ENCODE measurements at regions not wholly inside any gene's neighbourhood (a gene's known extent, or its start where the extent isn't known, plus 50 kb on each side); places are given as distances from the start of the nearest gene placed in this dataset.

GRCh38 chr2:150733051-150733618 lies 245.7 kb upstream of the RND3 start:
- ChIA-PET CTCF (no interaction called here), POLR2A (no interaction called here)
- no peaks in the 10 kb centered on the region for H3K9me3 ChIP-seq
- H3K27me3 Mint-ChIP-seq, result no peaks in the 10 kb centered on the region
- no peaks in the 10 kb centered on the region for H3K4me1 Mint-ChIP-seq
- H3K36me3 Mint-ChIP-seq, result no peaks in the 10 kb centered on the region
- 64% methylated on average over 4 of the region's 4 CpGs for WGBS (ENCODE audit: insufficient coverage)
- H3K9me3 Mint-ChIP-seq, result no peaks in the 10 kb centered on the region
- no peaks in the 10 kb centered on the region for H3K36me3 ChIP-seq (ENCODE audit: control insufficient read depth in 2 of 2, extremely low read depth in 1 of 2, insufficient read depth in 1 of 2, low read length in 1 of 2)
- DNase-seq (no peak), ATAC-seq (replicated peaks in 1 of 4) (no peak)
- H3K27ac Mint-ChIP-seq, result no peak overlapping the region
- no peaks in the 10 kb centered on the region for H3K27me3 ChIP-seq (replicated peaks in 1 of 2; ENCODE audit: control insufficient read depth in 2 of 2, extremely low read depth in 1 of 2, insufficient read depth in 2 of 2, low read length in 1 of 2)
- no peaks in the 10 kb centered on the region for H3K4me1 ChIP-seq (ENCODE audit: control insufficient read depth in 1 of 2, extremely low read depth in 1 of 2, insufficient read depth in 2 of 2, low read length in 2 of 2)
- no peak overlapping the region for H3K4me3 Mint-ChIP-seq
- no peak overlapping the region for H3K4me3 ChIP-seq (ENCODE audit: control insufficient read depth in 1 of 2, extremely low read depth in 1 of 2, low read length in 1 of 2)
- no peak overlapping the region for H3K27ac ChIP-seq (ENCODE audit: low read length)

DNA sequence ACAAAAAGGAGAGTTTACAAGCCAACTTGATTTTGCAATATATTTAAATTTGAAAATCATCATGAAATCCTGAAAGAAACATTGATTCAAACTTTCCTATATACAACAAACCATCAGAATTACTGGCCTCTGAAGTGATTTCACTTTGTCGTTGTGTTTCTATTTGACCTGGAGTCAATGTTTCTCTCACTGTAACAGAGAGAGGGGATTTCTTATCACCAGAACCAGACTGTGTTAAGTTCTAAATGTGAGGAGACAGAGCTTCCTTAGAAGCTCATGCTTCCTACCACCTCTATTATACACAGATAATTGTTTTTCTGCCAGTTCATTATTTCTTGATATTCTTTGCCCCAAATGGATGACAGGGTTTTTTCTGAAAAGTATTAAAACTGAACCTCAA lies 245.0 kb upstream of the RND3 start:
- Histone ChIP-seq H3K4me3 (ENCODE audit: control insufficient read depth in 1 of 2, extremely low read depth in 1 of 2, low read length in 1 of 2) (no peak overlapping the region), H3K27me3 (replicated peaks in 1 of 2; ENCODE audit: control insufficient read depth in 2 of 2, extremely low read depth in 1 of 2, insufficient read depth in 2 of 2, low read length in 1 of 2) (no peaks in the 10 kb centered on the region), H3K27ac (ENCODE audit: low read length) (no peak overlapping the region), H3K36me3 (ENCODE audit: control insufficient read depth in 2 of 2, extremely low read depth in 1 of 2, insufficient read depth in 1 of 2, low read length in 1 of 2) (no peaks in the 10 kb centered on the region), H3K9me3 (no peaks in the 10 kb centered on the region), H3K4me1 (ENCODE audit: control insufficient read depth in 1 of 2, extremely low read depth in 1 of 2, insufficient read depth in 2 of 2, low read length in 2 of 2) (no peaks in the 10 kb centered on the region)
- no peak overlapping the region for H3K27ac Mint-ChIP-seq
- peaks cover 0 to 3% (median 0%) of the 10 kb centered on the region in 3 donors for H3K9me3 Mint-ChIP-seq
- no peaks in the 10 kb centered on the region for H3K27me3 Mint-ChIP-seq
- no CpG with 5 or more reads among the region's 1 CpG for WGBS (ENCODE audit: insufficient coverage)
- ATAC-seq (replicated peaks in 1 of 4), result no peak
- no peaks in the 10 kb centered on the region for H3K4me1 Mint-ChIP-seq
- ChIA-PET POLR2A (no interaction called here), CTCF (no interaction called here)
- H3K36me3 Mint-ChIP-seq, result no peaks in the 10 kb centered on the region
- no peak for DNase-seq
- H3K4me3 Mint-ChIP-seq, result no peak overlapping the region

- Mint-ChIP-seq H3K27me3 (no peaks in the 10 kb centered on the region), H3K4me3 (no peak overlapping the region), H3K27ac (no peak overlapping the region), H3K36me3 (no peaks in the 10 kb centered on the region), H3K9me3 (peaks cover 0 to 3% (median 0%) of the 10 kb centered on the region in 3 donors), H3K4me1 (no peaks in the 10 kb centered on the region)
- CTCF ChIA-PET, result no interaction called here
- Histone ChIP-seq H3K36me3 (ENCODE audit: control insufficient read depth in 2 of 2, extremely low read depth in 1 of 2, insufficient read depth in 1 of 2, low read length in 1 of 2) (no peaks in the 10 kb centered on the region), H3K4me3 (ENCODE audit: control insufficient read depth in 1 of 2, extremely low read depth in 1 of 2, low read length in 1 of 2) (no peak overlapping the region), H3K27me3 (replicated peaks in 1 of 2; ENCODE audit: control insufficient read depth in 2 of 2, extremely low read depth in 1 of 2, insufficient read depth in 2 of 2, low read length in 1 of 2) (no peaks in the 10 kb centered on the region), H3K4me1 (ENCODE audit: control insufficient read depth in 1 of 2, extremely low read depth in 1 of 2, insufficient read depth in 2 of 2, low read length in 2 of 2) (no peaks in the 10 kb centered on the region), H3K9me3 (no peaks in the 10 kb centered on the region), H3K27ac (ENCODE audit: low read length) (no peak overlapping the region)
- POLR2A ChIA-PET, result no interaction called here
- DNase-seq, result no peak
- ATAC-seq (replicated peaks in 1 of 4), result no peak
Measured at GRCh38 chr2:150732064-150732463, 244.6 kb upstream of the RND3 start.

GRCh38 chr2:150729495-150729955 lies 242.1 kb upstream of the RND3 start:
- POLR2A ChIA-PET, result no interaction called here
- peaks cover 4 to 7% (median 5%) of the 10 kb centered on the region in 3 donors for H3K9me3 Mint-ChIP-seq

DNA sequence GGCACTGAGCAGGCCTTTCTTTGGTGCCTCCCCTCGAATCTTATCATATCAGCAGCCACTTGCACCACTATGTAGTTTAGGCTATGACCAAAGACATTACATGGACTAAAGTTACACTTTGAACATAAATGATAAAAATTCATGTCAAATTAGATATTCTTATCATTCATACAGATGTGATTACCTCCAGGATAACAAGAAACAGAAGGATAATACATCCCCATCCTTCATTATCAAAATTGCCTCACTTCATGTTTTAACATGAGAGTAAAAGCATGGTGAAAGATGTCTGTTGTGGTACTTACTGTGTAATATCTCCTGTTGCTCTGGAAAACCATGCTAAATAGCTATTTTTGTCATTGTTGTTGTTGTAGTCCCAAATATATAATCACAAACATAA lies 230.8 kb upstream of the RND3 start:
- H3K9me3 Mint-ChIP-seq, result peaks cover 0 to 12% (median 0%) of the 10 kb centered on the region in 3 donors
- Histone ChIP-seq H3K27me3 (replicated peaks in 1 of 2; ENCODE audit: control insufficient read depth in 2 of 2, extremely low read depth in 1 of 2, insufficient read depth in 2 of 2, low read length in 1 of 2) (no peaks in the 10 kb centered on the region), H3K4me1 (ENCODE audit: control insufficient read depth in 1 of 2, extremely low read depth in 1 of 2, insufficient read depth in 2 of 2, low read length in 2 of 2) (no peaks in the 10 kb centered on the region), H3K4me3 (ENCODE audit: control insufficient read depth in 1 of 2, extremely low read depth in 1 of 2, low read length in 1 of 2) (no peak overlapping the region), H3K9me3 (no peaks in the 10 kb centered on the region), H3K36me3 (ENCODE audit: control insufficient read depth in 2 of 2, extremely low read depth in 1 of 2, insufficient read depth in 1 of 2, low read length in 1 of 2) (no peaks in the 10 kb centered on the region), H3K27ac (ENCODE audit: low read length) (no peak overlapping the region)
- POLR2A ChIA-PET, result no interaction called here
- no peaks in the 10 kb centered on the region for H3K4me1 Mint-ChIP-seq
- DNase-seq (no peak), ATAC-seq (replicated peaks in 1 of 4) (no peak)
- H3K27ac Mint-ChIP-seq, result no peak overlapping the region
- CTCF ChIA-PET, result no interaction called here
- H3K36me3 Mint-ChIP-seq, result no peaks in the 10 kb centered on the region
- no peak overlapping the region for H3K4me3 Mint-ChIP-seq
- WGBS (ENCODE audit: insufficient coverage), result no CpG with 5 or more reads among the region's 1 CpG
- no peaks in the 10 kb centered on the region for H3K27me3 Mint-ChIP-seq

More at GRCh38 chr2:150729495-150729955, 242.1 kb upstream of the RND3 start:
- DNase-seq (no peak), ATAC-seq (replicated peaks in 1 of 4) (no peak)
- H3K36me3 Mint-ChIP-seq, result no peaks in the 10 kb centered on the region
- no peak overlapping the region for H3K27ac ChIP-seq (ENCODE audit: low read length)
- no peak overlapping the region for H3K27ac Mint-ChIP-seq
- no CpG with 5 or more reads among the region's 4 CpGs for WGBS (ENCODE audit: insufficient coverage)
- H3K36me3 ChIP-seq (ENCODE audit: control insufficient read depth in 2 of 2, extremely low read depth in 1 of 2, insufficient read depth in 1 of 2, low read length in 1 of 2), result no peaks in the 10 kb centered on the region
- no peaks in the 10 kb centered on the region for H3K4me1 ChIP-seq (ENCODE audit: control insufficient read depth in 1 of 2, extremely low read depth in 1 of 2, insufficient read depth in 2 of 2, low read length in 2 of 2)
- H3K4me3 Mint-ChIP-seq, result no peak overlapping the region
- no peaks in the 10 kb centered on the region for H3K27me3 Mint-ChIP-seq
- H3K4me3 ChIP-seq (ENCODE audit: control insufficient read depth in 1 of 2, extremely low read depth in 1 of 2, low read length in 1 of 2), result no peak overlapping the region
- H3K4me1 Mint-ChIP-seq, result no peaks in the 10 kb centered on the region
- no peaks in the 10 kb centered on the region for H3K9me3 ChIP-seq
- H3K27me3 ChIP-seq (replicated peaks in 1 of 2; ENCODE audit: control insufficient read depth in 2 of 2, extremely low read depth in 1 of 2, insufficient read depth in 2 of 2, low read length in 1 of 2), result no peaks in the 10 kb centered on the region
- CTCF ChIA-PET, result interaction anchor here in 1 of 2 donors (0.6 kb wide), 1 partner anchor 771 kb away, joined by 4 read pairs; no protein-coding TSS in a partner anchor

DNA sequence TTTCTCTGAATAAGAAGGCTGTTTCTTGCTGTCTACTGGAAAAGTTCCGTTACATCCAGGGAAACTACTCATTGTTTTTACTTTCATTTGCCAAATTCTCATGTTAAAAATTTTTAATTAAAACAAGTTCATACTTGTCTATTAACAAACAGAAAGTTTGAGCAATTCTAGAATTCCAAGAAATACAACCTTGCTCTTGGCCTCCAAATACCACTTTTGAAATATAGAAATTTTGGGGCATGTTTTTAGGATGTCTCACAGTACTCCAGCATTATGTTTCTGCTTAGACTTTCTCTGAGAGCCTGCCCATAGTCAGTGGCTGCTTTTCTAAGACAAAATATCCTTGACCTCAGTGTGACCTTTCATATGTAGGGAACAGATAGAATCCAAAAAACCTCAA lies 228.7 kb upstream of the RND3 start:
- Mint-ChIP-seq H3K27ac (no peak overlapping the region), H3K36me3 (no peaks in the 10 kb centered on the region), H3K9me3 (peaks cover 0 to 7% (median 0%) of the 10 kb centered on the region in 3 donors), H3K27me3 (no peaks in the 10 kb centered on the region), H3K4me3 (no peak overlapping the region), H3K4me1 (no peaks in the 10 kb centered on the region)
- Histone ChIP-seq H3K36me3 (ENCODE audit: control insufficient read depth in 2 of 2, extremely low read depth in 1 of 2, insufficient read depth in 1 of 2, low read length in 1 of 2) (no peaks in the 10 kb centered on the region), H3K4me3 (ENCODE audit: control insufficient read depth in 1 of 2, extremely low read depth in 1 of 2, low read length in 1 of 2) (no peak overlapping the region), H3K27me3 (replicated peaks in 1 of 2; ENCODE audit: control insufficient read depth in 2 of 2, extremely low read depth in 1 of 2, insufficient read depth in 2 of 2, low read length in 1 of 2) (no peaks in the 10 kb centered on the region), H3K4me1 (ENCODE audit: control insufficient read depth in 1 of 2, extremely low read depth in 1 of 2, insufficient read depth in 2 of 2, low read length in 2 of 2) (no peaks in the 10 kb centered on the region), H3K9me3 (no peaks in the 10 kb centered on the region), H3K27ac (ENCODE audit: low read length) (no peak overlapping the region)
- ChIA-PET POLR2A (no interaction called here), CTCF (no interaction called here)
- whole genome bisulfite sequencing (ENCODE audit: insufficient coverage), result no CpG with 5 or more reads among the region's 1 CpG
- no peak for ATAC-seq (replicated peaks in 1 of 4)
- DNase-seq, result no peak

DNA sequence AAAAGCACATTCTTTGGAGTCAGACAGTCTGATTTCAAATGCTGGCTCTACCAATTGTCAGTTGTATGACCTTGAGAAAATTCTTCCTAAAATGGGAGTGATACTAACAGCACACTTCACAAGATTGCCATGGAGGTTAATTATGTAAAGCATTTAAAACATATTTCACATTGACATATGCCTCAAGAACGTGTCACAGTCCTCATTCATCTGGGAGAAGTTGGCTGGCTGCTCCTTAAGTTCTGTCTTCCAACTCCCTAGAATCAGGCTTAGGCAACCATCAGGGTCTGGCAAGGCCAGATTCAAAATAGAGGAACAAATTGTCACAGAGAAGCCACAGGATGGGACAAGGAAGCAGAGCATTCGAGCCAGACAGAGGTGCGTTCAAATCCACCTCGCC lies 228.0 kb upstream of the RND3 start:
- Histone ChIP-seq H3K4me1 (ENCODE audit: control insufficient read depth in 1 of 2, extremely low read depth in 1 of 2, insufficient read depth in 2 of 2, low read length in 2 of 2) (no peaks in the 10 kb centered on the region), H3K4me3 (ENCODE audit: control insufficient read depth in 1 of 2, extremely low read depth in 1 of 2, low read length in 1 of 2) (no peak overlapping the region), H3K36me3 (ENCODE audit: control insufficient read depth in 2 of 2, extremely low read depth in 1 of 2, insufficient read depth in 1 of 2, low read length in 1 of 2) (no peaks in the 10 kb centered on the region), H3K27ac (ENCODE audit: low read length) (no peak overlapping the region), H3K9me3 (no peaks in the 10 kb centered on the region), H3K27me3 (replicated peaks in 1 of 2; ENCODE audit: control insufficient read depth in 2 of 2, extremely low read depth in 1 of 2, insufficient read depth in 2 of 2, low read length in 1 of 2) (no peaks in the 10 kb centered on the region)
- ATAC-seq (replicated peaks in 1 of 4), result no peak
- no peaks in the 10 kb centered on the region for H3K27me3 Mint-ChIP-seq
- no peaks in the 10 kb centered on the region for H3K4me1 Mint-ChIP-seq
- DNase-seq, result no peak
- H3K9me3 Mint-ChIP-seq, result peaks cover 0 to 7% (median 0%) of the 10 kb centered on the region in 3 donors
- H3K4me3 Mint-ChIP-seq, result no peak overlapping the region
- 80% methylated on average over 1 of the region's 4 CpGs for WGBS (ENCODE audit: insufficient coverage)
- CTCF ChIA-PET, result no interaction called here
- POLR2A ChIA-PET, result no interaction called here
- no peaks in the 10 kb centered on the region for H3K36me3 Mint-ChIP-seq
- H3K27ac Mint-ChIP-seq, result no peak overlapping the region

Measured in T-cell (primary cell).